GM12878 (cell line): ENCODE measurements at regions not wholly inside any gene's neighbourhood (a gene's known extent, or its start where the extent isn't known, plus 50 kb on each side); places are given as distances from the start of the nearest gene placed in this dataset.
A peak's percentile ranks its signal among the peaks of the same experiment; 100 is the strongest.

Source experiments
- ATAC-seq: fragments of 200-7000 bp; cut with Tn5 transposase; 3 replicates; pipeline ENCODE4 v1.9.1; 2020; ENCODE audit warnings: mild to moderate bottlenecking, moderate library complexity
- BruUV-seq: library from RNA; stranded (reverse); fragments of 400-500 nt; replicated peaks from 2 replicates; lab custom pipeline; 2021; lab: Mats Ljungman, UMichigan
- CTCF ChIA-PET: fragments of 300-600 bp; sonication (Branson Sonifier 250); formaldehyde crosslinking; extraction: SDS; loops from one replicate; lab custom pipeline; 2021; ENCODE audit warnings: inconsistent platforms; lab: Yijun Ruan, JAX
- POLR2A ChIA-PET: fragments of 350-600 bp; formaldehyde crosslinking; extraction: SDS; loops from one replicate; lab custom pipeline; 2021; ENCODE audit warnings: inconsistent platforms; lab: Charles Lee
- RAD21 ChIA-PET: fragments of 300-600 bp; sonication (Branson Sonifier 250); formaldehyde crosslinking; loops from one replicate; lab custom pipeline; 2023; ENCODE audit warnings: antibody characterized with exemption; ENCODE audit not compliant: unreplicated experiment; lab: Charles Lee
- SMC1A ChIA-PET: fragments of 300-600 bp; sonication (Branson Sonifier 250); formaldehyde crosslinking; loops from one replicate; lab custom pipeline; 2023; ENCODE audit not compliant: unreplicated experiment, uncharacterized antibody; lab: Charles Lee
- DNase-seq: peaks from one replicate; pipeline ENCODE4 v3.0.0-alpha.2; 2011; ENCODE audit warnings: low read depth, low spot score
- FAIRE-seq: peaks from 3 replicates; lab custom pipeline; 2011; peaks lifted over from hg19 to GRCh38; lab: Jason Lieb, UNC
- H2AFZ ChIP-seq: 2 replicates; pipeline ENCODE4 v1.6.0; 2011; ENCODE audit warnings: low read depth, low read length, control low read depth; ENCODE audit not compliant: control insufficient read depth
- H3K27ac ChIP-seq: 2 replicates; pipeline ENCODE4 v1.5.1; 2011; ENCODE audit warnings: control low read depth; ENCODE audit not compliant: control insufficient read depth, insufficient read depth
- H3K27me3 ChIP-seq, 2 experiments: replicated peaks in 1 of 2; 2 replicates each; pipeline versions ENCODE4 v1.6.0 to v1.6.1; 2011; ENCODE audit warnings: low read length in 1 of 2; ENCODE audit not compliant: control insufficient read depth in 2 of 2, insufficient read depth in 2 of 2
- H3K36me3 ChIP-seq, 2 experiments: 2 replicates each; pipeline ENCODE4 v1.5.1; 2011; ENCODE audit warnings: low read length in 1 of 2; ENCODE audit not compliant: control insufficient read depth in 2 of 2, insufficient read depth in 2 of 2
- H3K4me1 ChIP-seq: 2 replicates; pipeline ENCODE4 v1.6.1; 2011; ENCODE audit warnings: mild to moderate bottlenecking, low read length, moderate library complexity, mixed read lengths; ENCODE audit not compliant: control insufficient read depth, insufficient read depth
- H3K4me2 ChIP-seq: 2 replicates; pipeline ENCODE4 v1.6.0; 2011; ENCODE audit warnings: control low read depth; ENCODE audit not compliant: control insufficient read depth, insufficient read depth
- H3K4me3 ChIP-seq: fragments of 200-600 bp; sonication (generic); 2 replicates; pipeline ENCODE4 v1.5.1; 2016
- H3K79me2 ChIP-seq: 2 replicates; pipeline ENCODE4 v1.6.0; 2011; ENCODE audit warnings: low read length; ENCODE audit not compliant: control insufficient read depth, insufficient read depth
- H3K9ac ChIP-seq: 2 replicates; pipeline ENCODE4 v1.8.0; 2011; ENCODE audit warnings: low read length, control low read depth, mixed read lengths; ENCODE audit not compliant: control insufficient read depth, insufficient read depth
- H3K9me3 ChIP-seq: replicated peaks from 3 replicates; pipeline ENCODE4 v1.5.1; 2011; ENCODE audit warnings: mild to moderate bottlenecking, low read length; ENCODE audit not compliant: control insufficient read depth, insufficient read depth
- H4K20me1 ChIP-seq: 2 replicates; pipeline ENCODE4 v1.6.0; 2011; ENCODE audit not compliant: control insufficient read depth, insufficient read depth
- FOXK2 ChIP-seq: fragments of 450-650 bp; IDR thresholded peaks from 2 replicates; pipeline ENCODE4 v1.6.1; 2017; ENCODE audit warnings: mild to moderate bottlenecking, moderate library complexity
- JUNB ChIP-seq: IDR thresholded peaks from 2 replicates; pipeline ENCODE4 v1.6.1; 2016; ENCODE audit warnings: antibody characterized with exemption, mild to moderate bottlenecking
- NFYA ChIP-seq: IDR thresholded peaks from 2 replicates; pipeline ENCODE4 v1.6.1; 2011; ENCODE audit warnings: low read depth, mild to moderate bottlenecking, low read length, improper control_type of control experiment, borderline replicate concordance
- RFX5 ChIP-seq: IDR thresholded peaks from 2 replicates; pipeline ENCODE4 v1.6.1; 2011; ENCODE audit warnings: low read depth, low read length, improper control_type of control experiment
- SPI1 ChIP-seq: IDR thresholded peaks from 2 replicates; pipeline ENCODE4 v1.6.1; 2011; ENCODE audit warnings: low read depth, mild to moderate bottlenecking, low read length, moderate library complexity, borderline replicate concordance; ENCODE audit not compliant: insufficient read depth
- STAT3 ChIP-seq: IDR thresholded peaks from 2 replicates; pipeline ENCODE4 v1.6.1; 2011; ENCODE audit warnings: low read depth, low read length, improper control_type of control experiment
- ZNF24 ChIP-seq: fragments of 450-650 bp; IDR thresholded peaks from 2 replicates; pipeline ENCODE4 v1.6.1; 2017; ENCODE audit warnings: antibody characterized with exemption, mild to moderate bottlenecking
- ZZZ3 ChIP-seq: IDR thresholded peaks from 2 replicates; pipeline ENCODE4 v1.6.1; 2011; ENCODE audit warnings: low read depth; ENCODE audit not compliant: control insufficient read depth, insufficient read length
- WGBS: methylation state at CpG from one replicate; pipeline ENCODE4 v1.1.6; 2016; ENCODE audit warnings: low lambda C conversion rate; ENCODE audit not compliant: insufficient replicate concordance, insufficient coverage; ENCODE audit errors: missing lambda C conversion rate; 5-methylcytosine and 5-hydroxymethylcytosine counted together
- in situ Hi-C: fragments of 300-500 bp; cut with MboI; formaldehyde crosslinking; loops from 9 replicates; pipeline ENCODE4 v1.14.3; 2018; ENCODE audit warnings: mixed read lengths
- intact Hi-C: fragments of 100-400 bp; cut with micrococcal nuclease; formaldehyde crosslinking; loops from one replicate; pipeline ENCODE4 v1.14.2; 2022; ENCODE audit not compliant: unreplicated experiment
- TF ChIP-seq, protein P1 (sequence below): fragments of 450-650 bp; conservative IDR thresholded peaks from 2 replicates; pipeline ENCODE4 v1.6.1; 2017; ENCODE audit warnings: mild to moderate bottlenecking, moderate library complexity
- TF ChIP-seq, protein P2 (sequence below): IDR thresholded peaks from 2 replicates; pipeline ENCODE4 v1.6.1; 2012; ENCODE audit warnings: low read depth, low read length, improper control_type of control experiment

- TF ChIP-seq RFX5 (no peak), NFYA (no peak), ZZZ3 (no peak), STAT3 (no peak), FOXK2 (no peak)
- TF ChIP-seq, protein P1, sequence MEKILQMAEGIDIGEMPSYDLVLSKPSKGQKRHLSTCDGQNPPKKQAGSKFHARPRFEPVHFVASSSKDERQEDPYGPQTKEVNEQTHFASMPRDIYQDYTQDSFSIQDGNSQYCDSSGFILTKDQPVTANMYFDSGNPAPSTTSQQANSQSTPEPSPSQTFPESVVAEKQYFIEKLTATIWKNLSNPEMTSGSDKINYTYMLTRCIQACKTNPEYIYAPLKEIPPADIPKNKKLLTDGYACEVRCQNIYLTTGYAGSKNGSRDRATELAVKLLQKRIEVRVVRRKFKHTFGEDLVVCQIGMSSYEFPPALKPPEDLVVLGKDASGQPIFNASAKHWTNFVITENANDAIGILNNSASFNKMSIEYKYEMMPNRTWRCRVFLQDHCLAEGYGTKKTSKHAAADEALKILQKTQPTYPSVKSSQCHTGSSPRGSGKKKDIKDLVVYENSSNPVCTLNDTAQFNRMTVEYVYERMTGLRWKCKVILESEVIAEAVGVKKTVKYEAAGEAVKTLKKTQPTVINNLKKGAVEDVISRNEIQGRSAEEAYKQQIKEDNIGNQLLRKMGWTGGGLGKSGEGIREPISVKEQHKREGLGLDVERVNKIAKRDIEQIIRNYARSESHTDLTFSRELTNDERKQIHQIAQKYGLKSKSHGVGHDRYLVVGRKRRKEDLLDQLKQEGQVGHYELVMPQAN, result no peak
- TF ChIP-seq, protein P2, sequence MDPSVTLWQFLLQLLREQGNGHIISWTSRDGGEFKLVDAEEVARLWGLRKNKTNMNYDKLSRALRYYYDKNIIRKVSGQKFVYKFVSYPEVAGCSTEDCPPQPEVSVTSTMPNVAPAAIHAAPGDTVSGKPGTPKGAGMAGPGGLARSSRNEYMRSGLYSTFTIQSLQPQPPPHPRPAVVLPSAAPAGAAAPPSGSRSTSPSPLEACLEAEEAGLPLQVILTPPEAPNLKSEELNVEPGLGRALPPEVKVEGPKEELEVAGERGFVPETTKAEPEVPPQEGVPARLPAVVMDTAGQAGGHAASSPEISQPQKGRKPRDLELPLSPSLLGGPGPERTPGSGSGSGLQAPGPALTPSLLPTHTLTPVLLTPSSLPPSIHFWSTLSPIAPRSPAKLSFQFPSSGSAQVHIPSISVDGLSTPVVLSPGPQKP, result no peak
- TF ChIP-seq, all 136 proteins: peak for 0
Observed at GRCh38 chr3:177576746-177577145, 379.5 kb upstream of the TBL1XR1 start (continued).

GRCh38 chr3:177578488-177578887 is 381.2 kb upstream of the TBL1XR1 start:
- H3K79me2 ChIP-seq, result no peaks in the 10 kb centered on the region
- H3K27ac ChIP-seq, result no peak overlapping the region
- BruUV-seq, result no TSS peak
- POLR2A ChIA-PET, result no interaction called here
- CTCF ChIA-PET, result interaction anchor here (0.6 kb wide), 1 partner anchor 273 kb away, joined by 3 read pairs; no protein-coding TSS in a partner anchor
- no peaks in the 10 kb centered on the region; the same call in 2 of the 3 replicates for H3K9me3 ChIP-seq
- WGBS, result 20% methylated on average over 6 of the region's 6 CpGs
- H2AFZ ChIP-seq, result no peak overlapping the region
- SMC1A ChIA-PET, result no interaction called here
- H3K4me3 ChIP-seq, result no peak overlapping the region
- TF ChIP-seq JUNB (no peak), SPI1 (peak; percentile 35; the same call in 1 of the 2 replicates), ZNF24 (no peak)
- H4K20me1 ChIP-seq, result no peaks in the 10 kb centered on the region
- in situ Hi-C loops, result no loop called here
- H3K4me1 ChIP-seq, result no peaks in the 10 kb centered on the region
- FAIRE-seq (no peak), DNase-seq (no peak), ATAC-seq (peak; percentile 53; the same call in 2 of the 3 replicates)
- H3K27me3 ChIP-seq, result no peaks in the 10 kb centered on the region
- no peak overlapping the region for H3K4me2 ChIP-seq
- intact Hi-C loops, result no loop called here
- no peaks in the 10 kb centered on the region for H3K36me3 ChIP-seq
- RAD21 ChIA-PET, result no interaction called here
- H3K9ac ChIP-seq, result no peak overlapping the region
